Nephron (organoid): ENCODE measurements at regions not wholly inside any gene's neighbourhood (a gene's known extent, or its start where the extent isn't known, plus 50 kb on each side); places are given as distances from the start of the nearest gene placed in this dataset.

ENCODE experiments used
- H3K27ac Mint-ChIP-seq, 3 experiments: 2 replicates each; pipeline ENCODE4 v1.8.0; 2020; ENCODE audit warnings: mixed read lengths in 3 of 3, mild to moderate bottlenecking in 2 of 3, moderate library complexity in 1 of 3
- H3K27me3 Mint-ChIP-seq: 2 replicates; pipeline ENCODE4 v1.8.0; 2021; ENCODE audit warnings: low read depth, mild to moderate bottlenecking, moderate library complexity, mixed read lengths
- H3K36me3 Mint-ChIP-seq: 2 replicates; pipeline ENCODE4 v1.8.0; 2020; ENCODE audit warnings: low read depth, mixed read lengths
- H3K4me1 Mint-ChIP-seq: 2 replicates; pipeline ENCODE4 v1.8.0; 2020; ENCODE audit warnings: mixed read lengths
- H3K4me3 Mint-ChIP-seq, 3 experiments: 2 replicates each; pipeline ENCODE4 v1.8.0; 2020; ENCODE audit warnings: mild to moderate bottlenecking in 3 of 3, mixed read lengths in 3 of 3, moderate library complexity in 2 of 3
- H3K9me3 Mint-ChIP-seq: 2 replicates; pipeline ENCODE4 v1.8.0; 2020; ENCODE audit warnings: mixed read lengths
- TF ChIP-seq, protein P1 (sequence below), 3 experiments: fragments of 200-600 bp; sonication (generic); IDR thresholded peaks; one replicate each; pipeline ENCODE4 v1.5.0; 2021; ENCODE audit warnings: antibody characterized with exemption in 3 of 3; ENCODE audit not compliant: unreplicated experiment in 3 of 3

DNA sequence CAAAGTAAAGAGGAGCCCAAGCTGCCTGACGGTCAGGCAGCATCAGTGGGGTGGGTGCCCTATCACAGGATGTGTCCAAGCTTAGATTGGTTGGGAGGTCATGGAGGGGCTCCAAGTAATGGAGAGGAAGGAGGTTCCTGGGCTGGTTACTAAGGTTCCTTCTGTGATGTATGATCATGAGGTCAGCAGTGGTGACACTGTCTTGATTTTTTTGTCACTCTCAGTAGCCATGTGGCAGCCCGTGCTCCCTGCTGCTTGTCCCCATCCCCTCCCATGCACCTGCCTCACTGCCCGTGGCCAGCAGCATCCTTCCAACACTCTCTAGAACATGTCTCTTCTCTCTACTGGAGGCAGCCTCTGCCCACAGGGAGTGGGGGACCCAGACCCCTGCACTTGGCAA, 261.7 kb downstream of the TLE3 start:
- Mint-ChIP-seq H3K36me3 (no peaks in the 10 kb centered on the region), H3K27ac (no peak overlapping the region), H3K4me1 (peaks cover 17% of the 10 kb centered on the region), H3K4me3 (no peak overlapping the region), H3K27me3 (peaks cover 52% of the 10 kb centered on the region), H3K9me3 (no peaks in the 10 kb centered on the region)
- TF ChIP-seq, protein P1, sequence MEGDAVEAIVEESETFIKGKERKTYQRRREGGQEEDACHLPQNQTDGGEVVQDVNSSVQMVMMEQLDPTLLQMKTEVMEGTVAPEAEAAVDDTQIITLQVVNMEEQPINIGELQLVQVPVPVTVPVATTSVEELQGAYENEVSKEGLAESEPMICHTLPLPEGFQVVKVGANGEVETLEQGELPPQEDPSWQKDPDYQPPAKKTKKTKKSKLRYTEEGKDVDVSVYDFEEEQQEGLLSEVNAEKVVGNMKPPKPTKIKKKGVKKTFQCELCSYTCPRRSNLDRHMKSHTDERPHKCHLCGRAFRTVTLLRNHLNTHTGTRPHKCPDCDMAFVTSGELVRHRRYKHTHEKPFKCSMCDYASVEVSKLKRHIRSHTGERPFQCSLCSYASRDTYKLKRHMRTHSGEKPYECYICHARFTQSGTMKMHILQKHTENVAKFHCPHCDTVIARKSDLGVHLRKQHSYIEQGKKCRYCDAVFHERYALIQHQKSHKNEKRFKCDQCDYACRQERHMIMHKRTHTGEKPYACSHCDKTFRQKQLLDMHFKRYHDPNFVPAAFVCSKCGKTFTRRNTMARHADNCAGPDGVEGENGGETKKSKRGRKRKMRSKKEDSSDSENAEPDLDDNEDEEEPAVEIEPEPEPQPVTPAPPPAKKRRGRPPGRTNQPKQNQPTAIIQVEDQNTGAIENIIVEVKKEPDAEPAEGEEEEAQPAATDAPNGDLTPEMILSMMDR (IDR thresholded peaks at IDR 0.05; ENCODE audit: unreplicated experiment in 3 of 3), result no peak

DNA sequence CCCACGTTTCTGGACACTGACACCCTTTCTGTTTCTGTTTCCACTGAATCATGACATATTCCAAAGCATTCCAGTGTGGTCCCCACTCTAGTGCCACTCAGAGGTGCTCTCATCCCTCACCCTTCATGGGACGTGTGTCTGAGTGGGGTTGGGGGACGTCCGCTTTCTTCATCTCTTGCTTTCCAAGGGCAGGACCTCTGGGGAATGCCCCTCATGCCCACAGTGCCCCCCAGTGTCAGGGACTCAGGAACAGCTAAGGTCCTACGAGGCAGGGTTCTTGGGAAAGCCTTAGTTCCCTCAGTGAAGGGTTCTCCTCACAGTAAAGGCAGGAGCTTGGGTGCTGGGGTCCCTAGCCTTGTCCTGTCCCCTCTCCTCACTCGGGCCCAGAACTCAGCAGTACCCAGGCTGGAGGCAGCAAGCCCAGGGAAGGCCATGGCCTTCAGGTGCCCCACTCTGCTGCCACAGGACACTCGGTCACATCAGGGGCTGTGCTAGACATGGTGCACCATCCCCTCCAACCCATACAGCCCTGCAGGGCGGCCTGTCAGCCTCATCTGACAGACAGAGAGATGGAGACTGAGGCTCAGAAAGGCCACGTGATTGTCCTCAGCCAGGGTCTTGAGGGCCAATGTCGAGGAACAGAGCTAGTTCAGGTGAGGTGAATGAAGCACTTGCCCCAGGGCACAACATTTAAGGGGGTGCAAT, 261.0 kb downstream of the TLE3 start:
- Mint-ChIP-seq H3K4me1 (peaks cover 17% of the 10 kb centered on the region), H3K27me3 (peaks cover 52% of the 10 kb centered on the region)
- TF ChIP-seq, protein P1 (IDR thresholded peaks at IDR 0.05; ENCODE audit: unreplicated experiment in 3 of 3), result no peak

DNA sequence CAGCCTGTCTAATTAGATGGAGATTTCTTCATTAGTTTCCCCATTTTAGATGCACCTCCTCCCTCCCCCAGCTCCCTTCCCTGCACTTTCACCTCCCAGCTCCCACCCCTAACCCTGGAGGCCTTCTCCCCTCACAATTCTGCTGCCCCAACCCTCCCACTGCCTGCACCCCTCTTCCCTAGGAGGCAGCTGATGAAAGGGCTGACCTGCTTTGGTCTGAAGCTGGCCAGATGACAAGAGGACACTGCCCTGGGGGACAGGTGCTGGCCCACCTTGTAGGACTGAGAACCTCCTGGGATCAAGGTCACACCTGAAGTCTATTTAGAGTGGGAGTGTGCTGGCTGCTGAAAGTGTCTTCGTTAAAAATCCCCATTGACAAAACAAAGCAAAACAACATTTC, 259.4 kb downstream of the TLE3 start:
- no peaks in the 10 kb centered on the region for H3K36me3 Mint-ChIP-seq
- H3K27me3 Mint-ChIP-seq, result peaks cover 51% of the 10 kb centered on the region
- no peak overlapping the region for H3K4me3 Mint-ChIP-seq
- TF ChIP-seq, protein P1 (IDR thresholded peaks at IDR 0.05; ENCODE audit: unreplicated experiment in 3 of 3), result no peak
- no peak overlapping the region for H3K27ac Mint-ChIP-seq
- peaks cover 17% of the 10 kb centered on the region for H3K4me1 Mint-ChIP-seq
- no peaks in the 10 kb centered on the region for H3K9me3 Mint-ChIP-seq

More for the DNA sequence above, 261.0 kb downstream of the TLE3 start:
- Mint-ChIP-seq H3K36me3 (no peaks in the 10 kb centered on the region), H3K4me3 (no peak overlapping the region), H3K27ac (no peak overlapping the region), H3K9me3 (no peaks in the 10 kb centered on the region)

DNA sequence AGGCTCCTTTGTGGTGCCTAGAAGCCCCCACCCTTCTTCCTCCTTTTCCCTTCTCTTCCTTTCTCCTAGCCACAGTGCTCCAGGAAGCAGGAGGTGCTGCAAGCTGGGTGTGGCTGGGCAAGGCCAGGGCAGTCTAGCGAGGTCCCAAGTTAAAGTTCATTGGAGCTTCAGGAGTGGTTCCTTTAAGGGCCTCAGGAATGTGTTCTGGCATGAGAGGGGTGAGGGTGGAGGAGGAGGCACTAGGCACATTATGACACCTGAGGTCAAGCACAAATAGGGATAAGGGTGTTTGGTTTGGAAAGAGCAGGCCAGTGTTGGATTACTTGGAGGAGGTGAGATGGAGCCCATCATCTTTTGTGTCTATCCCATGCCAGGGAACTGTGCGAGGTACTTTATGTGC, 258.7 kb downstream of the TLE3 start:
- Mint-ChIP-seq H3K27ac (no peak overlapping the region), H3K4me1 (peaks cover 17% of the 10 kb centered on the region), H3K27me3 (peaks cover 55% of the 10 kb centered on the region), H3K9me3 (no peaks in the 10 kb centered on the region), H3K36me3 (no peaks in the 10 kb centered on the region), H3K4me3 (no peak overlapping the region)
- TF ChIP-seq, protein P1 (IDR thresholded peaks at IDR 0.05; ENCODE audit: unreplicated experiment in 3 of 3), result no peak

DNA sequence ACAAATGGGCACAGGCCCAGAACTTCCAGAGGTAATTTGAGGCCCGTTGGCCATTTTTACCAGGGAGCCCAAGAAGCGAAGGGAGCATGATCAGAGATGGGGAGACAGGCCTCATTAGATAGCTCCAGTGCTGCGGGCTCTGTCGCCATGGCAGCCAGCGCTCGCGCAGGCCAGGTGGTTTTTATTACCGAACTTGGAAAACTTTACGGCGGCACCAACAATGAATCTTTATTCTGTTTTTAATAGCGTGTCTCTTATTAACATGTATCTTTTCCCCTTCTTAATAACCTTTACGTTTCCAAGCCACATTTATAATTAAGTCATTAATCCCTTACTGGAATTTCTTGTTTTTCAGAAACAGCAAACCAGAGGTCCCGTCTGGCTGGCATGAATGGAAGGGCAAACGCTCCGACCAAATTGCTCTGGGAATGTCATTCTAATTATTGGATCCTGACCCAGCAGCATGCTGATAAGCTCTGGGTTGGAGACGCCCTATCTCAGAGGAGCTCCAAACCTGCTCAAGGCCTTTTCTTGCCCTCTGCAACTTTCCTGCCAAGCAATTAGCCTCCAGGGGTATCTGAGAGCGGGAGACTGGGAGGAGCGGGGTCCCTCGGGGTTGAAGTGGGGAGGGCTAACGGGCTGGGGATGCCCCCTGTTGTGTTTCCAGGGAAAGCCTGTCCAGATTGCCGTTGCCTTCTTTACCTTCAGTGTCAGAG, 256.4 kb downstream of the TLE3 start:
- TF ChIP-seq, protein P1 (IDR thresholded peaks at IDR 0.05; ENCODE audit: unreplicated experiment in 3 of 3), result no peak
- Mint-ChIP-seq H3K9me3 (no peaks in the 10 kb centered on the region), H3K27me3 (peaks cover 60% of the 10 kb centered on the region)

More for the DNA sequence above, 256.4 kb downstream of the TLE3 start:
- Mint-ChIP-seq H3K36me3 (no peaks in the 10 kb centered on the region), H3K4me3 (no peak overlapping the region), H3K4me1 (no peaks in the 10 kb centered on the region), H3K27ac (no peak overlapping the region)
